Tibial nerve (tissue), 3 donors: ENCODE measurements at regions not wholly inside any gene's neighbourhood (a gene's known extent, or its start where the extent isn't known, plus 50 kb on each side); places are given as distances from the start of the nearest gene placed in this dataset.

Source experiments
- EP300 ChIP-seq, 2 donors: sonication (generic); formaldehyde crosslinking; IDR thresholded peaks; one replicate each; pipeline ENCODE4 v1.6.1; 2017; ENCODE audit warnings: antibody characterized with exemption in 2 of 2, mild to moderate bottlenecking in 1 of 2
- POLR2A ChIP-seq, 2 donors: fragments of 450-650 bp; IDR thresholded peaks; one replicate each; pipeline ENCODE4 v1.6.1; 2017; ENCODE audit warnings: antibody characterized with exemption in 2 of 2, mild to moderate bottlenecking in 2 of 2, moderate library complexity in 2 of 2

DNA sequence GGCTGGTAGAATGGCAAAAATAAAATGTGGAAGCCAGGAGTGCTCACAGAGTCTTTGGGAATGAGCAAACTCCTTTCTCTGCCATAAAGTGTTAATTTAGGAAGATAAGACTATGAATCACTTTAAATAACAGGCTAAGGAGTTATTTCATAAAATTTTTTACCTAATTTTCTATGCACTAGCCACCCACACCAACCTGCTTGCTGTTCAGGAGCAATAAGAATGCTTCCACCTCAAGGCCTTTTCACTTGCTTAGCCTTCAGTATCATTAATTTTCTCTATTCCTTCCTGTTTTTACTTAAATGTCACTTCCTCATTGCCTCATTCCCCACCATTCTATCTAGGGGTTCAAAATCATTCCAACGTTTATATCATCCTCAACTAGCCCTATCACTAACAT lies 326.8 kb downstream of the CCER1 start:
- TF ChIP-seq POLR2A (IDR thresholded peaks at IDR 0.05) (no peak), EP300 (IDR thresholded peaks at IDR 0.05) (no peak)
